ENCODE measurements at regions not wholly inside any gene's neighbourhood (a gene's known extent, or its start where the extent isn't known, plus 50 kb on each side); places are given as distances from the start of the nearest gene placed in this dataset.
"Not testable (repeated sequence)": the region's sequence is repeated elsewhere in the genome, so short reads cannot be mapped to it uniquely, and the experiment has no call there.

- intact Hi-C loops (cut with micrococcal nuclease; ENCODE audit: unreplicated experiment); POLR2A ChIA-PET (ENCODE audit: low non-redundant PET): not testable (repeated sequence)
Observed at GRCh38 chr7:111644595-111644994, 82.3 kb upstream of the IMMP2L start.

GRCh38 chr7:111642373-111642772 lies 80.1 kb upstream of the IMMP2L start:
- intact Hi-C loops (cut with micrococcal nuclease; ENCODE audit: unreplicated experiment): no loop called here
- Histone ChIP-seq H3K27me3 (replicated peaks; ENCODE audit: insufficient read depth, low read depth, low read length, poor library complexity) (no peaks in the 10 kb centered on the region), H3K4me1 (ENCODE audit: insufficient read depth, low read length, poor library complexity, severe bottlenecking) (peaks cover 9% of the 10 kb centered on the region), H3K27ac (ENCODE audit: low read depth, low read length, poor library complexity, severe bottlenecking) (no peak overlapping the region), H3K9me3 (ENCODE audit: low read depth, low read length, poor library complexity, severe bottlenecking) (no peaks in the 10 kb centered on the region), H3K36me3 (ENCODE audit: insufficient read depth, low read length, poor library complexity, severe bottlenecking) (no peaks in the 10 kb centered on the region), H3K4me3 (ENCODE audit: low read depth, low read length, poor library complexity, severe bottlenecking) (no peak overlapping the region)
- no TSS peak for BruUV-seq (replicated peaks)
- ChIA-PET POLR2A (ENCODE audit: low non-redundant PET) (no interaction called here), CTCF (no interaction called here)
- TF ChIP-seq EZH2 (IDR thresholded peaks at IDR 0.05; ENCODE audit: borderline replicate concordance, low read depth, low read length, poor library complexity, severe bottlenecking): no peak
- TF ChIP-seq, protein P1, sequence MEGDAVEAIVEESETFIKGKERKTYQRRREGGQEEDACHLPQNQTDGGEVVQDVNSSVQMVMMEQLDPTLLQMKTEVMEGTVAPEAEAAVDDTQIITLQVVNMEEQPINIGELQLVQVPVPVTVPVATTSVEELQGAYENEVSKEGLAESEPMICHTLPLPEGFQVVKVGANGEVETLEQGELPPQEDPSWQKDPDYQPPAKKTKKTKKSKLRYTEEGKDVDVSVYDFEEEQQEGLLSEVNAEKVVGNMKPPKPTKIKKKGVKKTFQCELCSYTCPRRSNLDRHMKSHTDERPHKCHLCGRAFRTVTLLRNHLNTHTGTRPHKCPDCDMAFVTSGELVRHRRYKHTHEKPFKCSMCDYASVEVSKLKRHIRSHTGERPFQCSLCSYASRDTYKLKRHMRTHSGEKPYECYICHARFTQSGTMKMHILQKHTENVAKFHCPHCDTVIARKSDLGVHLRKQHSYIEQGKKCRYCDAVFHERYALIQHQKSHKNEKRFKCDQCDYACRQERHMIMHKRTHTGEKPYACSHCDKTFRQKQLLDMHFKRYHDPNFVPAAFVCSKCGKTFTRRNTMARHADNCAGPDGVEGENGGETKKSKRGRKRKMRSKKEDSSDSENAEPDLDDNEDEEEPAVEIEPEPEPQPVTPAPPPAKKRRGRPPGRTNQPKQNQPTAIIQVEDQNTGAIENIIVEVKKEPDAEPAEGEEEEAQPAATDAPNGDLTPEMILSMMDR (conservative IDR thresholded peaks at IDR 0.05; ENCODE audit: low read depth, low read length): no peak
- no peak for DNase-seq (ENCODE audit: low spot score)

More at GRCh38 chr7:111644595-111644994, 82.3 kb upstream of the IMMP2L start:
- H3K27ac ChIP-seq (ENCODE audit: low read depth, low read length, poor library complexity, severe bottlenecking); H3K9me3 ChIP-seq (ENCODE audit: low read depth, low read length, poor library complexity, severe bottlenecking); H3K4me1 ChIP-seq (ENCODE audit: insufficient read depth, low read length, poor library complexity, severe bottlenecking); H3K27me3 ChIP-seq (replicated peaks; ENCODE audit: insufficient read depth, low read depth, low read length, poor library complexity); H3K4me3 ChIP-seq (ENCODE audit: low read depth, low read length, poor library complexity, severe bottlenecking); H3K36me3 ChIP-seq (ENCODE audit: insufficient read depth, low read length, poor library complexity, severe bottlenecking); CTCF ChIA-PET; BruUV-seq (replicated peaks): not testable (repeated sequence)
- DNase-seq (ENCODE audit: low spot score): peak; percentile 17
- TF ChIP-seq, protein P1 (conservative IDR thresholded peaks at IDR 0.05; ENCODE audit: low read depth, low read length): 0 out of 2 replicates have a peak, but pooled peaks have one; percentile 29

GRCh38 chr7:111640416-111640815 lies 78.1 kb upstream of the IMMP2L start:
- DNase-seq (ENCODE audit: low spot score): peak; percentile 2
- Histone ChIP-seq H3K27me3 (replicated peaks; ENCODE audit: insufficient read depth, low read depth, low read length, poor library complexity) (no peaks in the 10 kb centered on the region), H3K36me3 (ENCODE audit: insufficient read depth, low read length, poor library complexity, severe bottlenecking) (no peaks in the 10 kb centered on the region), H3K4me3 (ENCODE audit: low read depth, low read length, poor library complexity, severe bottlenecking) (no peak overlapping the region), H3K9me3 (ENCODE audit: low read depth, low read length, poor library complexity, severe bottlenecking) (no peaks in the 10 kb centered on the region), H3K4me1 (ENCODE audit: insufficient read depth, low read length, poor library complexity, severe bottlenecking) (peaks cover 9% of the 10 kb centered on the region), H3K27ac (ENCODE audit: low read depth, low read length, poor library complexity, severe bottlenecking) (no peak overlapping the region)
- intact Hi-C loops (cut with micrococcal nuclease; ENCODE audit: unreplicated experiment): no loop called here
- ChIA-PET POLR2A (ENCODE audit: low non-redundant PET) (interaction anchor here (0.7 kb wide), 1 partner anchor 52 kb away, joined by 3 read pairs; no protein-coding TSS in a partner anchor), CTCF (no interaction called here)
- BruUV-seq (replicated peaks): no TSS peak
- no peak for TF ChIP-seq EZH2 (IDR thresholded peaks at IDR 0.05; ENCODE audit: borderline replicate concordance, low read depth, low read length, poor library complexity, severe bottlenecking)
- TF ChIP-seq, protein P1 (conservative IDR thresholded peaks at IDR 0.05; ENCODE audit: low read depth, low read length): no peak
